ENCODE measurements at regions not wholly inside any gene's neighbourhood (a gene's known extent, or its start where the extent isn't known, plus 50 kb on each side); places are given as distances from the start of the nearest gene placed in this dataset.

DNA sequence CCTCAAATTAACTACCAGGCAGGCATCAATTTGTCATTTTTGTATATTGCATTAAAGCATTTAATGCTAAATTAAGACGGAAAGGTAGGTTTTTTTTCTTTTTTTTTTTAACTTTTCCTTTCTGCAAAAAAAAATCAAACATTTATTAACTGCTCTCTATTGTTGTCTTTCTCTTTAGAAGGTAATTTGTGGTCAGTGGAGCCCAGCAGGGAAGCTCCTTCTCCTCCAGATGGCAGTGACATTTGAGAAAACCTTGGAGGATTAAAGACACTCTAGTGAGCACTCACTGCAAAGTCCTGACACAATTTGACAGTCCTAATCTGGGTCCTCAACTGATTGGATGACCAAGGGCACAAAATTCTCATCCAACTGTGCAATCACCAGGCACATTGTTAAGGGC, 102.4 kb downstream of the SLIT2 start:
- Histone ChIP-seq H3K9me3 (ENCODE audit: insufficient read depth, low read length, severe bottlenecking) (no peaks in the 10 kb centered on the region), H3K4me2 (ENCODE audit: insufficient read depth, low read length) (no peak overlapping the region), H3K79me2 (ENCODE audit: insufficient read depth, low read length) (no peaks in the 10 kb centered on the region), H3K4me1 (ENCODE audit: insufficient read depth, low read length) (no peaks in the 10 kb centered on the region), H4K20me1 (ENCODE audit: insufficient read depth, low read length) (no peaks in the 10 kb centered on the region), H3K27me3 (ENCODE audit: insufficient read depth, low read length, poor library complexity) (no peaks in the 10 kb centered on the region), H3K4me3 (ENCODE audit: low read depth in 1 of 2, low read length in 2 of 2) (no peak overlapping the region), H3K36me3 (ENCODE audit: insufficient read depth, low read length) (no peaks in the 10 kb centered on the region), H3K9ac (ENCODE audit: low read depth, low read length) (no peak overlapping the region), H3K27ac (ENCODE audit: low read length) (no peak overlapping the region), H2AFZ (ENCODE audit: low read depth, low read length) (no peak overlapping the region)
- DNase-seq = no peak
- no peak for ATAC-seq (ENCODE audit: insufficient read depth, low read depth)
- no peak for TF ChIP-seq EZH2 (IDR thresholded peaks at IDR 0.05; ENCODE audit: borderline replicate concordance, low read depth, low read length, severe bottlenecking)
- TF ChIP-seq, protein P1, sequence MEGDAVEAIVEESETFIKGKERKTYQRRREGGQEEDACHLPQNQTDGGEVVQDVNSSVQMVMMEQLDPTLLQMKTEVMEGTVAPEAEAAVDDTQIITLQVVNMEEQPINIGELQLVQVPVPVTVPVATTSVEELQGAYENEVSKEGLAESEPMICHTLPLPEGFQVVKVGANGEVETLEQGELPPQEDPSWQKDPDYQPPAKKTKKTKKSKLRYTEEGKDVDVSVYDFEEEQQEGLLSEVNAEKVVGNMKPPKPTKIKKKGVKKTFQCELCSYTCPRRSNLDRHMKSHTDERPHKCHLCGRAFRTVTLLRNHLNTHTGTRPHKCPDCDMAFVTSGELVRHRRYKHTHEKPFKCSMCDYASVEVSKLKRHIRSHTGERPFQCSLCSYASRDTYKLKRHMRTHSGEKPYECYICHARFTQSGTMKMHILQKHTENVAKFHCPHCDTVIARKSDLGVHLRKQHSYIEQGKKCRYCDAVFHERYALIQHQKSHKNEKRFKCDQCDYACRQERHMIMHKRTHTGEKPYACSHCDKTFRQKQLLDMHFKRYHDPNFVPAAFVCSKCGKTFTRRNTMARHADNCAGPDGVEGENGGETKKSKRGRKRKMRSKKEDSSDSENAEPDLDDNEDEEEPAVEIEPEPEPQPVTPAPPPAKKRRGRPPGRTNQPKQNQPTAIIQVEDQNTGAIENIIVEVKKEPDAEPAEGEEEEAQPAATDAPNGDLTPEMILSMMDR (IDR thresholded peaks at IDR 0.05; ENCODE audit: borderline replicate concordance, extremely low read depth, low read length, poor library complexity, severe bottlenecking) = no peak

DNA sequence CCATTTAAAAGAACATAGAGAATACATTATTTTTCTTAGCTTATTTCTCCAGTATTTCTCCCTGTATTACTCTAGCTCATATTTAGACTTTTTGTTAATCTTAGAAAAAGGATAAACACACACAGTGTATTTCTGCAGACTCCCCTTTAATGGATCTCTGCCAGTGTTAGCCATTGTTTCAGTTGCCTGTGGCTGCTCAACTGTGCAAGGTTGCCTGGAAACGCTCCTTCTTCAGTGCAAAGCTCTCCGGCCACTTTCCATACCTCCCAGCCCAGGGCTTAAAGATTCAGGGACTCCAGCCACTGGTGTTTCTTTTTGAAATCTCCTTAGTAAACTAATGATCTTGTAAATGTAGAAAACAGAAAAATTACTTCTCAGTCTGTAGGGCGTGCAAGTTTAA, 104.9 kb downstream of the SLIT2 start:
- Histone ChIP-seq H4K20me1 (ENCODE audit: insufficient read depth, low read length) (no peaks in the 10 kb centered on the region), H3K27ac (ENCODE audit: low read length) (no peak overlapping the region), H3K9me3 (ENCODE audit: insufficient read depth, low read length, severe bottlenecking) (no peaks in the 10 kb centered on the region), H3K27me3 (ENCODE audit: insufficient read depth, low read length, poor library complexity) (no peaks in the 10 kb centered on the region), H2AFZ (ENCODE audit: low read depth, low read length) (no peak overlapping the region), H3K4me2 (ENCODE audit: insufficient read depth, low read length) (no peak overlapping the region), H3K4me3 (ENCODE audit: low read depth in 1 of 2, low read length in 2 of 2) (no peak overlapping the region), H3K79me2 (ENCODE audit: insufficient read depth, low read length) (no peaks in the 10 kb centered on the region), H3K36me3 (ENCODE audit: insufficient read depth, low read length) (no peaks in the 10 kb centered on the region), H3K4me1 (ENCODE audit: insufficient read depth, low read length) (no peaks in the 10 kb centered on the region), H3K9ac (ENCODE audit: low read depth, low read length) (no peak overlapping the region)
- DNase-seq (no peak), ATAC-seq (ENCODE audit: insufficient read depth, low read depth) (no peak)
- TF ChIP-seq EZH2 (IDR thresholded peaks at IDR 0.05; ENCODE audit: borderline replicate concordance, low read depth, low read length, severe bottlenecking) = no peak
- TF ChIP-seq, protein P1 (IDR thresholded peaks at IDR 0.05; ENCODE audit: borderline replicate concordance, extremely low read depth, low read length, poor library complexity, severe bottlenecking) = no peak

DNA sequence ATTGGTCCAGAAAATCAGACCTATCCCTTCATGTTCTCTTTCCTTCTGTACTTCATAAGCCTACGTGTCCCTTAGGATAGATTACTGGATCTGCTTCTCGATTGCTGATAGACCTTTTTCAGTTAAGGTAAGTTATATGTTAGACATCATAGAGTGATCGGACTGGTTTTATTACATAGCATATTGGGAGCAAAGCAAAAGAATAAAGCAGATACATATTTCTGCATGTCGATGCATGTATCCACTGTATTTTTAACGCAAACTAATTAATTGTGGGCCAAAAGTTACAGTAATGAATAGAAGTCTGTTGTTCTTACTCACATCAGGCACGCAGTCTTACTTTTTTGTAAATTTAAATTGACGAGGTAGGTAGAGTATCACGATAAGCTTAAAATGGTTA, 106.4 kb downstream of the SLIT2 start:
- DNase-seq (no peak), ATAC-seq (ENCODE audit: insufficient read depth, low read depth) (no peak)
- no peak for TF ChIP-seq EZH2 (IDR thresholded peaks at IDR 0.05; ENCODE audit: borderline replicate concordance, low read depth, low read length, severe bottlenecking)
- no peak overlapping the region for H3K27ac ChIP-seq (ENCODE audit: low read length)
- H2AFZ ChIP-seq (ENCODE audit: low read depth, low read length) = no peak overlapping the region
- H3K27me3 ChIP-seq (ENCODE audit: insufficient read depth, low read length, poor library complexity) = no peaks in the 10 kb centered on the region
- H3K9ac ChIP-seq (ENCODE audit: low read depth, low read length) = no peak overlapping the region
- no peaks in the 10 kb centered on the region for H3K4me1 ChIP-seq (ENCODE audit: insufficient read depth, low read length)
- H3K36me3 ChIP-seq (ENCODE audit: insufficient read depth, low read length) = no peaks in the 10 kb centered on the region
- H3K9me3 ChIP-seq (ENCODE audit: insufficient read depth, low read length, severe bottlenecking) = no peaks in the 10 kb centered on the region
- no peaks in the 10 kb centered on the region for H3K79me2 ChIP-seq (ENCODE audit: insufficient read depth, low read length)
- no peak overlapping the region for H3K4me3 ChIP-seq (ENCODE audit: low read depth in 1 of 2, low read length in 2 of 2)
- H4K20me1 ChIP-seq (ENCODE audit: insufficient read depth, low read length) = no peaks in the 10 kb centered on the region
- no peak overlapping the region for H3K4me2 ChIP-seq (ENCODE audit: insufficient read depth, low read length)

DNA sequence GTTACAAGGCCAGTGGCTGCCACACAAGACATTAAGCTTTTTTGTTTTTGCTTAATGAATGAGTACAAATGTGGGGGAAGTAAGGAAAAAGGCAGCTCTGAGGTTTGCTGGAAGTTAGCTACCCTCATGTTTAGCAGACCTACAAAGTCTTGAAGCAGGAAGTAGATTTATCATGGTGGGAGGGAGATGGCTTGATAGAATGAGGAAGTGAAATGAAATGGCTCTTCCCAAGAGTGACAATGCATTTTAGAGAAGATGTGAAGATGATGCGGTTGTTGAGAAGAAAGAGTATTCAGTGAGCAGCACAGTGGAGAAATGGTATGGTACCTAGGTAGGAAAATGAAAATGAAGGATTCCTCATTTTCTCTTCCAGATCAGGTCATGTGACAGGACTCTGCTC, 108.0 kb downstream of the SLIT2 start:
- H3K27ac ChIP-seq (ENCODE audit: low read length) = no peak overlapping the region
- ATAC-seq (ENCODE audit: insufficient read depth, low read depth) = no peak

More for the DNA sequence above, 108.0 kb downstream of the SLIT2 start:
- DNase-seq = no peak
- H4K20me1 ChIP-seq (ENCODE audit: insufficient read depth, low read length) = no peaks in the 10 kb centered on the region
- H3K36me3 ChIP-seq (ENCODE audit: insufficient read depth, low read length) = no peaks in the 10 kb centered on the region
- H3K27me3 ChIP-seq (ENCODE audit: insufficient read depth, low read length, poor library complexity) = no peaks in the 10 kb centered on the region
- no peak overlapping the region for H3K4me3 ChIP-seq (ENCODE audit: low read depth in 1 of 2, low read length in 2 of 2)
- no peaks in the 10 kb centered on the region for H3K9me3 ChIP-seq (ENCODE audit: insufficient read depth, low read length, severe bottlenecking)
- H3K4me2 ChIP-seq (ENCODE audit: insufficient read depth, low read length) = no peak overlapping the region
- no peaks in the 10 kb centered on the region for H3K79me2 ChIP-seq (ENCODE audit: insufficient read depth, low read length)
- H3K4me1 ChIP-seq (ENCODE audit: insufficient read depth, low read length) = no peaks in the 10 kb centered on the region
- H2AFZ ChIP-seq (ENCODE audit: low read depth, low read length) = no peak overlapping the region; the same call in 1 of the 2 replicates
- H3K9ac ChIP-seq (ENCODE audit: low read depth, low read length) = no peak overlapping the region
- TF ChIP-seq EZH2 (IDR thresholded peaks at IDR 0.05; ENCODE audit: borderline replicate concordance, low read depth, low read length, severe bottlenecking) = no peak
- TF ChIP-seq, protein P1 (IDR thresholded peaks at IDR 0.05; ENCODE audit: borderline replicate concordance, extremely low read depth, low read length, poor library complexity, severe bottlenecking) = no peak

Data from DND-41 (cell line).